VCaP (cell line): ENCODE measurements at regions not wholly inside any gene's neighbourhood (a gene's known extent, or its start where the extent isn't known, plus 50 kb on each side); places are given as distances from the start of the nearest gene placed in this dataset.

Source experiments
- H3K27ac ChIP-seq: fragments of 450-650 bp; 2 replicates; pipeline ENCODE4 v1.5.1; 2017
- CTCF ChIP-seq: fragments of 450-650 bp; conservative IDR thresholded peaks from 2 replicates; pipeline ENCODE4 v1.5.1; 2017; ENCODE audit warnings: mild to moderate bottlenecking, moderate library complexity

GRCh38 chr11:122336706-122337105, 220.7 kb upstream of the BLID start:
- no peak for TF ChIP-seq CTCF
- no peak overlapping the region for H3K27ac ChIP-seq

- no peak for TF ChIP-seq CTCF
- no peak overlapping the region for H3K27ac ChIP-seq
These were observed 218.7 kb upstream of the BLID start for GRCh38 chr11:122334546-122335339.

GRCh38 chr11:122333467-122333866, 217.5 kb upstream of the BLID start:
- H3K27ac ChIP-seq, result no peak overlapping the region
- TF ChIP-seq CTCF, result no peak

GRCh38 chr11:122331079-122331478, 215.1 kb upstream of the BLID start:
- H3K27ac ChIP-seq, result no peak overlapping the region
- TF ChIP-seq CTCF, result no peak

- TF ChIP-seq CTCF, result no peak
- H3K27ac ChIP-seq, result no peak overlapping the region
These were observed 214.4 kb upstream of the BLID start for GRCh38 chr11:122330279-122330965.

GRCh38 chr11:122327528-122327927, 211.5 kb upstream of the BLID start:
- no peak for TF ChIP-seq CTCF
- H3K27ac ChIP-seq, result no peak overlapping the region

- no peak overlapping the region for H3K27ac ChIP-seq
- no peak for TF ChIP-seq CTCF
These were observed 207.9 kb upstream of the BLID start for GRCh38 chr11:122323754-122324421.
